ENCODE measurements at regions not wholly inside any gene's neighbourhood (a gene's known extent, or its start where the extent isn't known, plus 50 kb on each side); places are given as distances from the start of the nearest gene placed in this dataset.
"Not testable (repeated sequence)": the region's sequence is repeated elsewhere in the genome, so short reads cannot be mapped to it uniquely, and the experiment has no call there.

GRCh38 chr3:160047876-160048275 is 59.2 kb downstream of the IL12A start:
- no peak for DNase-seq

GRCh38 chr3:160049038-160049437 is 60.4 kb downstream of the IL12A start:
- no peak for DNase-seq

- no peak for DNase-seq
Observed at GRCh38 chr3:160049565-160049964, 60.9 kb downstream of the IL12A start.

GRCh38 chr3:160049988-160050387 is 61.4 kb downstream of the IL12A start:
- no peak for DNase-seq

GRCh38 chr3:160052385-160053047 is 63.9 kb downstream of the IL12A start:
- DNase-seq: no peak

- DNase-seq: no peak
Observed at GRCh38 chr3:160053048-160053391, 64.4 kb downstream of the IL12A start.

GRCh38 chr3:160054862-160055261 is 66.2 kb downstream of the IL12A start:
- DNase-seq: not testable (repeated sequence)

- no peak for DNase-seq
Observed at GRCh38 chr3:160055659-160056058, 67.0 kb downstream of the IL12A start.

- no peak for DNase-seq
Observed at GRCh38 chr3:160057331-160057730, 68.7 kb downstream of the IL12A start.

GRCh38 chr3:160060409-160061027 is 71.9 kb downstream of the IL12A start:
- no peak for DNase-seq

GRCh38 chr3:160061525-160061924 is 72.9 kb downstream of the IL12A start:
- no peak for DNase-seq

GRCh38 chr3:160065282-160065681 is 76.6 kb downstream of the IL12A start:
- no peak for DNase-seq

- no peak for DNase-seq
Observed at GRCh38 chr3:160065786-160066185, 77.2 kb downstream of the IL12A start.

- no peak for DNase-seq
Observed at GRCh38 chr3:160069986-160070385, 81.4 kb downstream of the IL12A start.

- DNase-seq: no peak
Observed at GRCh38 chr3:160076519-160076918, 87.9 kb downstream of the IL12A start.

GRCh38 chr3:160078533-160078932 is 89.9 kb downstream of the IL12A start:
- DNase-seq: no peak

GRCh38 chr3:160081958-160082533 is 93.4 kb downstream of the IL12A start:
- DNase-seq: no peak

GRCh38 chr3:160084998-160085397 is 96.4 kb downstream of the IL12A start:
- DNase-seq: no peak

- no peak for DNase-seq
Observed at GRCh38 chr3:160088492-160089137, 100.0 kb downstream of the IL12A start.

GRCh38 chr3:160090653-160091052 is 102.0 kb downstream of the IL12A start:
- no peak for DNase-seq

- no peak for DNase-seq
Observed at GRCh38 chr3:160091441-160091840, 102.8 kb downstream of the IL12A start.

GRCh38 chr3:160092760-160093159 is 104.1 kb downstream of the IL12A start:
- no peak for DNase-seq

GRCh38 chr3:160094562-160094961 is 105.9 kb downstream of the IL12A start:
- no peak for DNase-seq

- no peak for DNase-seq
Observed at GRCh38 chr3:160097478-160097877, 108.8 kb downstream of the IL12A start.
